ENCODE measurements at regions not wholly inside any gene's neighbourhood (a gene's known extent, or its start where the extent isn't known, plus 50 kb on each side); places are given as distances from the start of the nearest gene placed in this dataset.

- H3K4me3 ChIP-seq (ENCODE audit: low read depth, low read length), result no peak overlapping the region
- no peak for DNase-seq (ENCODE audit: low read depth)
- no peak for TF ChIP-seq CTCF (IDR thresholded peaks at IDR 0.05; ENCODE audit: insufficient read depth, low read length)
Measured at GRCh38 chr7:17037356-17037755, 155.6 kb upstream of the AGR3 start.

DNA sequence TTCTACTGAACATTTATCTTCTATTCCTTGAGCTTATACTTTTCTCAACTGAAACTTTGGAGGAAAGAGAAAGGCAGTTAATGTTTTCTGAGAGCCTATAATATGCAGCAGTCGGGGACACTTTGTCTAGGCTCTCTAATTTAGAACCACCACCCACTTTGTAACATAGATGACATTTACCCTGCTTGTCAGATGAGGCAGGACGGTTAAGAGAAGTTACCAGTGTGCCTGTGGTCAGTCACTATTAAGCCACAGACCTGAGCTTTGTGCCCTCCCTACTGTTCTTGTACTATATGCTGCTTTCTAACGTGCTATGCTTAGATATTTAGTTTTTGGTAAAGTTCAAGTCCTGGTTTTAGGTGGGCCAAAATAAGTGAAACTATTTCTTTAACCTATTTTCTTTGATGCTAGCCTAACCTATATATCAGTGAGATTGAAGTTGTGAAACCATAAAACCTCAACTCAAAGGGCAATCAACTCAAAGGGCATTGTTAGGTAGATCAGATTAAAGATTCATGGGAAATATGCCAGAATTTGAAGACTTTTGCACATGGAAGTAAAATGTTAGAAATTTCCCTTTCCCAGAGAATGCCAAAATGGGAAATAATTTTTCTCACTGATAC is 156.5 kb upstream of the AGR3 start:
- H3K4me3 ChIP-seq (ENCODE audit: low read depth, low read length), result no peak overlapping the region
- no peak for TF ChIP-seq CTCF (IDR thresholded peaks at IDR 0.05; ENCODE audit: insufficient read depth, low read length)
- DNase-seq (ENCODE audit: low read depth), result no peak

GRCh38 chr7:17038783-17039170 is 157.0 kb upstream of the AGR3 start:
- DNase-seq (ENCODE audit: low read depth), result no peak
- H3K4me3 ChIP-seq (ENCODE audit: low read depth, low read length), result no peak overlapping the region
- TF ChIP-seq CTCF (IDR thresholded peaks at IDR 0.05; ENCODE audit: insufficient read depth, low read length), result no peak

DNA sequence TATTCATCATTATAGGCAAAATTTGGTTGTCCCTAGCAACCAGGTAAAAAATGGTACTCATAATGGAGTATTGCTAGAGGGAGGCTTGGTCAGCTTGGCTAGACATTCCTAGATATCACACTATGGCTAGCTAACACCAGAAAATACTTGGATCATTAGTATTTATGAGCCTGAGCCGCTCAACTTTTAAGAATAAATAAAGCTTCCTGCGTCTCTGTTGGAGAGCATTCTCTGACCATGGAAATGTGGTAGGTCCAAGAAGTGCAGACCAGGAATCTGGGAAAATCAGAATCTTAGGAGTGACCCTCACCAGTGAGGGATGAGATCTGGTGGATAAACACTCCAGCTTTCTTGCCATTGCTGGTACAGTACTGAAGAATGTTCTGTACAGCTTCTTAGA is 157.6 kb upstream of the AGR3 start:
- no peak for DNase-seq (ENCODE audit: low read depth)
- TF ChIP-seq CTCF (IDR thresholded peaks at IDR 0.05; ENCODE audit: insufficient read depth, low read length), result no peak
- no peak overlapping the region for H3K4me3 ChIP-seq (ENCODE audit: low read depth, low read length)

GRCh38 chr7:17040716-17041115 is 158.9 kb upstream of the AGR3 start:
- H3K4me3 ChIP-seq (ENCODE audit: low read depth, low read length), result no peak overlapping the region
- DNase-seq (ENCODE audit: low read depth), result peak; percentile 42
- no peak for TF ChIP-seq CTCF (IDR thresholded peaks at IDR 0.05; ENCODE audit: insufficient read depth, low read length)

GRCh38 chr7:17041324-17041723 is 159.5 kb upstream of the AGR3 start:
- DNase-seq (ENCODE audit: low read depth), result peak; percentile 95
- H3K4me3 ChIP-seq (ENCODE audit: low read depth, low read length), result no peak overlapping the region

More at GRCh38 chr7:17041324-17041723, 159.5 kb upstream of the AGR3 start:
- TF ChIP-seq CTCF (IDR thresholded peaks at IDR 0.05; ENCODE audit: insufficient read depth, low read length), result no peak
